HG02759 (cell line): ENCODE measurements at regions not wholly inside any gene's neighbourhood (a gene's known extent, or its start where the extent isn't known, plus 50 kb on each side); places are given as distances from the start of the nearest gene placed in this dataset.
A peak's percentile ranks its signal among the peaks of the same experiment; 100 is the strongest.
"Not testable (repeated sequence)": the region's sequence is repeated elsewhere in the genome, so short reads cannot be mapped to it uniquely, and the experiment has no call there.

Source experiments
- ATAC-seq: cut with Tn5 transposase; IDR thresholded peaks from one replicate; pipeline ENCODE4 v1.9.1; 2021; ENCODE audit warnings: mild to moderate bottlenecking, moderate library complexity; ENCODE audit not compliant: unreplicated experiment

GRCh38 chr15:61374848-61375247, 145.7 kb upstream of the RORA start:
- ATAC-seq: no peak

GRCh38 chr15:61367953-61368352, 138.9 kb upstream of the RORA start:
- no peak for ATAC-seq

- ATAC-seq: no peak
These were observed 135.8 kb upstream of the RORA start for GRCh38 chr15:61364871-61365270.

- not testable (repeated sequence) for ATAC-seq
These were observed 133.8 kb upstream of the RORA start for GRCh38 chr15:61362912-61363311.

- no peak for ATAC-seq
These were observed 115.2 kb upstream of the RORA start for GRCh38 chr15:61344293-61344692.

- ATAC-seq: no peak
These were observed 113.3 kb upstream of the RORA start for GRCh38 chr15:61342390-61342789.

GRCh38 chr15:61339516-61339915, 110.4 kb upstream of the RORA start:
- ATAC-seq: no peak

GRCh38 chr15:61337541-61337940, 108.4 kb upstream of the RORA start:
- ATAC-seq: no peak

- ATAC-seq: no peak
These were observed 107.0 kb upstream of the RORA start for GRCh38 chr15:61336026-61336638.

- ATAC-seq: not testable (repeated sequence)
These were observed 105.6 kb upstream of the RORA start for GRCh38 chr15:61334714-61335113.

GRCh38 chr15:61331019-61331418, 101.9 kb upstream of the RORA start:
- ATAC-seq: no peak

- ATAC-seq: peak; percentile 78
These were observed 98.0 kb upstream of the RORA start for GRCh38 chr15:61327019-61327631.

GRCh38 chr15:61319892-61320291, 90.8 kb upstream of the RORA start:
- no peak for ATAC-seq

GRCh38 chr15:61318802-61319525, 89.9 kb upstream of the RORA start:
- ATAC-seq: no peak

- no peak for ATAC-seq
These were observed 89.2 kb upstream of the RORA start for GRCh38 chr15:61318301-61318700.

GRCh38 chr15:61315471-61315870, 86.4 kb upstream of the RORA start:
- ATAC-seq: no peak

- no peak for ATAC-seq
These were observed 85.3 kb upstream of the RORA start for GRCh38 chr15:61314427-61314826.

GRCh38 chr15:61309617-61310016, 80.5 kb upstream of the RORA start:
- no peak for ATAC-seq

GRCh38 chr15:61309031-61309511, 80.0 kb upstream of the RORA start:
- no peak for ATAC-seq

- no peak for ATAC-seq
These were observed 79.3 kb upstream of the RORA start for GRCh38 chr15:61308437-61308836.

- no peak for ATAC-seq
These were observed 78.4 kb upstream of the RORA start for GRCh38 chr15:61307474-61307873.

GRCh38 chr15:61301701-61302100, 72.6 kb upstream of the RORA start:
- ATAC-seq: no peak
